ENCODE measurements at regions not wholly inside any gene's neighbourhood (a gene's known extent, or its start where the extent isn't known, plus 50 kb on each side); places are given as distances from the start of the nearest gene placed in this dataset.

- Histone ChIP-seq H3K27me3 (ENCODE audit: insufficient read depth) (no peaks in the 10 kb centered on the region), H2AFZ (ENCODE audit: low read depth) (no peak overlapping the region), H3K4me2 (no peak overlapping the region), H4K20me1 (ENCODE audit: insufficient read depth) (no peaks in the 10 kb centered on the region), H3K9me2 (no peaks in the 10 kb centered on the region), H3K9ac (no peak overlapping the region), H3K9me3 (no peaks in the 10 kb centered on the region), H3K4me3 (ENCODE audit: low read depth in 2 of 2, low read length in 1 of 2) (no peak overlapping the region), H3K4me1 (ENCODE audit: control insufficient read depth in 1 of 2, insufficient read depth in 2 of 2, low read depth in 1 of 2, low read length in 1 of 2) (no peaks in the 10 kb centered on the region; a peak in 1 of 4 replicates), H3K79me2 (ENCODE audit: insufficient read depth) (no peaks in the 10 kb centered on the region), H3K36me3 (replicated peaks in 1 of 2; ENCODE audit: control insufficient read depth in 1 of 2, insufficient read depth in 2 of 2, low read length in 1 of 2) (no peaks in the 10 kb centered on the region), H3K27ac (ENCODE audit: low read depth in 2 of 2, low read length in 1 of 2) (no peak overlapping the region), H3F3A (replicated peaks; ENCODE audit: insufficient read depth) (no peaks in the 10 kb centered on the region)
- no peak for DNase-seq
- 89% methylated on average over 3 of the region's 3 CpGs for WGBS (ENCODE audit: low lambda C conversion rate)
- ChIA-PET CTCF (interaction anchor here (1.3 kb wide), 1 partner anchor 336 kb away, joined by 3 read pairs; no protein-coding TSS in a partner anchor), POLR2A (no interaction called here)
- TF ChIP-seq POLR2AphosphoS5 (IDR thresholded peaks at IDR 0.05; ENCODE audit: low read depth, low read length) (no peak), MAX (IDR thresholded peaks at IDR 0.05; ENCODE audit: low read depth) (no peak), FOXM1 (IDR thresholded peaks at IDR 0.05; ENCODE audit: low read depth) (no peak), YY1 (IDR thresholded peaks at IDR 0.05; ENCODE audit: low read depth) (no peak), EZH2phosphoT487 (IDR thresholded peaks at IDR 0.05; ENCODE audit: borderline replicate concordance, low read depth) (no peak), PBX3 (IDR thresholded peaks at IDR 0.05) (no peak), RCOR1 (IDR thresholded peaks at IDR 0.05; ENCODE audit: low read length) (no peak), EP300 (IDR thresholded peaks at IDR 0.05; ENCODE audit: borderline replicate concordance in 1 of 2, low read depth in 1 of 2, low read length in 1 of 2) (no peak), JUND (IDR thresholded peaks at IDR 0.05) (no peak)
These were observed 572.7 kb downstream of the CAAP1 start for GRCh38 chr9:26319859-26320258.

- ChIA-PET CTCF (interaction anchor here (2.0 to 6.2 kb wide), 2 partner anchors 13 to 349 kb away, joined by 7 to 44 read pairs; no protein-coding TSS in a partner anchor), POLR2A (no interaction called here)
- Histone ChIP-seq H3K4me3 (ENCODE audit: low read depth in 2 of 2, low read length in 1 of 2) (no peak overlapping the region), H3K27me3 (ENCODE audit: insufficient read depth) (no peaks in the 10 kb centered on the region), H3K4me2 (no peak overlapping the region), H3K9me2 (no peaks in the 10 kb centered on the region), H3F3A (replicated peaks; ENCODE audit: insufficient read depth) (no peaks in the 10 kb centered on the region), H3K27ac (ENCODE audit: low read depth in 2 of 2, low read length in 1 of 2) (no peak overlapping the region; a peak in 1 of 4 replicates), H4K20me1 (ENCODE audit: insufficient read depth) (no peaks in the 10 kb centered on the region), H3K4me1 (ENCODE audit: control insufficient read depth in 1 of 2, insufficient read depth in 2 of 2, low read depth in 1 of 2, low read length in 1 of 2) (no peaks in the 10 kb centered on the region; a peak in 2 of 4 replicates), H3K79me2 (ENCODE audit: insufficient read depth) (no peaks in the 10 kb centered on the region), H2AFZ (ENCODE audit: low read depth) (no peak overlapping the region), H3K36me3 (replicated peaks in 1 of 2; ENCODE audit: control insufficient read depth in 1 of 2, insufficient read depth in 2 of 2, low read length in 1 of 2) (no peaks in the 10 kb centered on the region), H3K9me3 (no peaks in the 10 kb centered on the region), H3K9ac (no peak overlapping the region)
- WGBS (ENCODE audit: low lambda C conversion rate), result 72% methylated on average over 1 of the region's 1 CpG
- no peak for TF ChIP-seq IRF3 (IDR thresholded peaks at IDR 0.05; ENCODE audit: low read depth, low read length)
- TF ChIP-seq SMC3 (IDR thresholded peaks at IDR 0.05; ENCODE audit: low read depth, low read length), result no peak
- TF ChIP-seq PBX3 (IDR thresholded peaks at IDR 0.05), result no peak
- TF ChIP-seq CHD2 (IDR thresholded peaks at IDR 0.05; ENCODE audit: low read length, partially characterized antibody), result peak; percentile 49
- TF ChIP-seq MEF2A (IDR thresholded peaks at IDR 0.05; ENCODE audit: borderline replicate concordance, low read depth), result no peak
- no peak for TF ChIP-seq USF2 (IDR thresholded peaks at IDR 0.05; ENCODE audit: borderline replicate concordance, low read depth, low read length)
- TF ChIP-seq EP300 (IDR thresholded peaks at IDR 0.05; ENCODE audit: borderline replicate concordance in 1 of 2, low read depth in 1 of 2, low read length in 1 of 2), result peak in 1 of 2 experiments; percentile 74; a peak in 1 of 4 replicates
- TF ChIP-seq JUND (IDR thresholded peaks at IDR 0.05), result no peak
- TF ChIP-seq GATA2 (CRISPR knock-in tag; IDR thresholded peaks at IDR 0.05), result peak; percentile 71
- no peak for TF ChIP-seq RXRA (IDR thresholded peaks at IDR 0.05; ENCODE audit: borderline replicate concordance, low read depth)
- peak; percentile 64; the same call in 1 of the 2 replicates for TF ChIP-seq RCOR1 (IDR thresholded peaks at IDR 0.05; ENCODE audit: low read length)
- TF ChIP-seq REST (IDR thresholded peaks at IDR 0.05; ENCODE audit: low read depth, low read length), result no peak
- peak; percentile 16 for DNase-seq
These were observed 579.5 kb downstream of the CAAP1 start for GRCh38 chr9:26313108-26313507.

Measured in SK-N-SH (cell line).